WI38 (cell line): ENCODE measurements at regions not wholly inside any gene's neighbourhood (a gene's known extent, or its start where the extent isn't known, plus 50 kb on each side); places are given as distances from the start of the nearest gene placed in this dataset.

Experiments used
- H3K4me3 ChIP-seq: 2 replicates; pipeline ENCODE4 v1.5.1; 2011; ENCODE audit warnings: low read depth, mild to moderate bottlenecking, control low read depth, low read length
- CTCF ChIP-seq: IDR thresholded peaks from 2 replicates; pipeline ENCODE4 v1.5.1; 2012; ENCODE audit warnings: low read depth, mild to moderate bottlenecking, control low read depth, low read length

- no peak overlapping the region for H3K4me3 ChIP-seq
- no peak for TF ChIP-seq CTCF
These were observed 64.8 kb upstream of the GHITM start for GRCh38 chr10:84074521-84074920.

- no peak for TF ChIP-seq CTCF
These were observed 63.9 kb upstream of the GHITM start for GRCh38 chr10:84075226-84076046.

GRCh38 chr10:84076047-84076388 is 63.3 kb upstream of the GHITM start:
- TF ChIP-seq CTCF: no peak
- H3K4me3 ChIP-seq: no peak overlapping the region

More at GRCh38 chr10:84075226-84076046, 63.9 kb upstream of the GHITM start:
- no peak overlapping the region for H3K4me3 ChIP-seq

- TF ChIP-seq CTCF: no peak
- no peak overlapping the region for H3K4me3 ChIP-seq
These were observed 62.6 kb upstream of the GHITM start for GRCh38 chr10:84076540-84077195.

- TF ChIP-seq CTCF: no peak
- H3K4me3 ChIP-seq: no peak overlapping the region
These were observed 61.5 kb upstream of the GHITM start for GRCh38 chr10:84077768-84078167.

GRCh38 chr10:84078771-84079170 is 60.5 kb upstream of the GHITM start:
- TF ChIP-seq CTCF: no peak
- no peak overlapping the region for H3K4me3 ChIP-seq

GRCh38 chr10:84084342-84084741 is 55.0 kb upstream of the GHITM start:
- no peak for TF ChIP-seq CTCF
- no peak overlapping the region for H3K4me3 ChIP-seq
